Memory B cell (primary cell): ENCODE measurements at regions not wholly inside any gene's neighbourhood (a gene's known extent, or its start where the extent isn't known, plus 50 kb on each side); places are given as distances from the start of the nearest gene placed in this dataset.
"Not testable (repeated sequence)": the region's sequence is repeated elsewhere in the genome, so short reads cannot be mapped to it uniquely, and the experiment has no call there.

Experiments used
- ATAC-seq: fragments of 150-1000 bp; cut with Tn5 transposase; 2 replicates; pipeline ENCODE4 v1.10.0; 2021; ENCODE audit warnings: low read depth, mild to moderate bottlenecking, moderate library complexity
- DNase-seq, 2 donors: peaks; one replicate each; pipeline ENCODE4 v3.0.0; 2022; ENCODE audit warnings: low spot score in 2 of 2
- H3K27ac Mint-ChIP-seq: one replicate; pipeline ENCODE4 v1.8.0; 2022; ENCODE audit warnings: mild to moderate bottlenecking, moderate library complexity, mixed read lengths
- H3K27me3 Mint-ChIP-seq: one replicate; pipeline ENCODE4 v1.8.0; 2022; ENCODE audit warnings: mixed read lengths
- H3K36me3 Mint-ChIP-seq: one replicate; pipeline ENCODE4 v1.8.0; 2022; ENCODE audit warnings: mild to moderate bottlenecking, mixed read lengths
- H3K4me1 Mint-ChIP-seq: one replicate; pipeline ENCODE4 v1.8.0; 2022; ENCODE audit warnings: mixed read lengths
- H3K4me3 Mint-ChIP-seq: one replicate; pipeline ENCODE4 v1.8.0; 2022; ENCODE audit warnings: mild to moderate bottlenecking, moderate library complexity, mixed read lengths
- H3K9me3 Mint-ChIP-seq: one replicate; pipeline ENCODE4 v1.8.0; 2022; ENCODE audit warnings: mixed read lengths

GRCh38 chr6:168170841-168171601 lies 92.0 kb upstream of the FRMD1 start:
- Mint-ChIP-seq H3K27ac (peak overlapping the region; percentile 46), H3K36me3 (no peaks in the 10 kb centered on the region), H3K9me3 (peaks cover 4% of the 10 kb centered on the region), H3K4me1 (peaks cover 7% of the 10 kb centered on the region), H3K4me3 (no peak overlapping the region), H3K27me3 (no peaks in the 10 kb centered on the region)
- ATAC-seq (no peak), DNase-seq (no peak)

GRCh38 chr6:168169624-168170023 lies 90.6 kb upstream of the FRMD1 start:
- no peak overlapping the region for H3K4me3 Mint-ChIP-seq
- no peaks in the 10 kb centered on the region for H3K27me3 Mint-ChIP-seq
- peaks cover 4% of the 10 kb centered on the region for H3K9me3 Mint-ChIP-seq
- peak overlapping the region; percentile 81 for H3K27ac Mint-ChIP-seq
- peaks cover 7% of the 10 kb centered on the region for H3K4me1 Mint-ChIP-seq
- no peak for ATAC-seq
- no peak for DNase-seq
- no peaks in the 10 kb centered on the region for H3K36me3 Mint-ChIP-seq

GRCh38 chr6:168168936-168169335 lies 89.9 kb upstream of the FRMD1 start:
- DNase-seq, H3K4me1 Mint-ChIP-seq, H3K9me3 Mint-ChIP-seq, H3K36me3 Mint-ChIP-seq, H3K4me3 Mint-ChIP-seq, H3K27me3 Mint-ChIP-seq: not testable (repeated sequence)
- peak; percentile 85 for ATAC-seq
- H3K27ac Mint-ChIP-seq, result peak overlapping the region; percentile 81

GRCh38 chr6:168168330-168168729 lies 89.3 kb upstream of the FRMD1 start:
- not testable (repeated sequence) for DNase-seq, H3K4me1 Mint-ChIP-seq, H3K27me3 Mint-ChIP-seq, H3K36me3 Mint-ChIP-seq, H3K9me3 Mint-ChIP-seq
- peak overlapping the region; percentile 50 for H3K4me3 Mint-ChIP-seq
- ATAC-seq, result peak; percentile 52
- H3K27ac Mint-ChIP-seq, result peak overlapping the region; percentile 84

GRCh38 chr6:168167431-168168315 lies 88.7 kb upstream of the FRMD1 start:
- Mint-ChIP-seq H3K27ac (peak overlapping the region; percentile 84), H3K36me3 (no peaks in the 10 kb centered on the region), H3K27me3 (no peaks in the 10 kb centered on the region), H3K9me3 (peaks cover 4% of the 10 kb centered on the region), H3K4me1 (peaks cover 7% of the 10 kb centered on the region), H3K4me3 (peak overlapping the region; percentile 50)
- ATAC-seq, result no peak
- no peak for DNase-seq

GRCh38 chr6:168166627-168167026 lies 87.6 kb upstream of the FRMD1 start:
- H3K36me3 Mint-ChIP-seq, result no peaks in the 10 kb centered on the region
- H3K9me3 Mint-ChIP-seq, result peaks cover 4% of the 10 kb centered on the region
- H3K27ac Mint-ChIP-seq, result no peak overlapping the region

GRCh38 chr6:168165891-168166290 lies 86.9 kb upstream of the FRMD1 start:
- no peak for DNase-seq
- ATAC-seq, result no peak
- H3K36me3 Mint-ChIP-seq, result no peaks in the 10 kb centered on the region
- H3K27ac Mint-ChIP-seq, result no peak overlapping the region
- H3K4me3 Mint-ChIP-seq, result no peak overlapping the region
- no peaks in the 10 kb centered on the region for H3K27me3 Mint-ChIP-seq
- peaks cover 7% of the 10 kb centered on the region for H3K4me1 Mint-ChIP-seq
- peaks cover 3% of the 10 kb centered on the region for H3K9me3 Mint-ChIP-seq

More at GRCh38 chr6:168166627-168167026, 87.6 kb upstream of the FRMD1 start:
- DNase-seq, result no peak
- no peaks in the 10 kb centered on the region for H3K27me3 Mint-ChIP-seq
- ATAC-seq, result no peak
- H3K4me3 Mint-ChIP-seq, result no peak overlapping the region
- peaks cover 7% of the 10 kb centered on the region for H3K4me1 Mint-ChIP-seq

GRCh38 chr6:168165373-168165772 lies 86.4 kb upstream of the FRMD1 start:
- peaks cover 7% of the 10 kb centered on the region for H3K4me1 Mint-ChIP-seq
- H3K27me3 Mint-ChIP-seq, result no peaks in the 10 kb centered on the region
- H3K36me3 Mint-ChIP-seq, result no peaks in the 10 kb centered on the region
- no peak overlapping the region for H3K4me3 Mint-ChIP-seq
- H3K27ac Mint-ChIP-seq, result no peak overlapping the region
- no peak for DNase-seq
- ATAC-seq, result no peak
- peaks cover 3% of the 10 kb centered on the region for H3K9me3 Mint-ChIP-seq

GRCh38 chr6:168164462-168165061 lies 85.5 kb upstream of the FRMD1 start:
- no peak for ATAC-seq
- H3K4me3 Mint-ChIP-seq, result no peak overlapping the region
- no peaks in the 10 kb centered on the region for H3K27me3 Mint-ChIP-seq
- H3K27ac Mint-ChIP-seq, result no peak overlapping the region
- peaks cover 7% of the 10 kb centered on the region for H3K4me1 Mint-ChIP-seq
- H3K9me3 Mint-ChIP-seq, result peaks cover 3% of the 10 kb centered on the region
- H3K36me3 Mint-ChIP-seq, result no peaks in the 10 kb centered on the region
- DNase-seq, result no peak

GRCh38 chr6:168163096-168163731 lies 84.2 kb upstream of the FRMD1 start:
- no peaks in the 10 kb centered on the region for H3K36me3 Mint-ChIP-seq
- H3K27me3 Mint-ChIP-seq, result no peaks in the 10 kb centered on the region
- ATAC-seq (no peak), DNase-seq (no peak)
- H3K4me3 Mint-ChIP-seq, result no peak overlapping the region
- H3K9me3 Mint-ChIP-seq, result peaks cover 3% of the 10 kb centered on the region
- H3K27ac Mint-ChIP-seq, result no peak overlapping the region
- H3K4me1 Mint-ChIP-seq, result peaks cover 6% of the 10 kb centered on the region

- DNase-seq (no peak), ATAC-seq (no peak)
- H3K27ac Mint-ChIP-seq, result no peak overlapping the region
- H3K27me3 Mint-ChIP-seq, result no peaks in the 10 kb centered on the region
- no peaks in the 10 kb centered on the region for H3K4me1 Mint-ChIP-seq
- H3K36me3 Mint-ChIP-seq, result no peaks in the 10 kb centered on the region
- no peak overlapping the region for H3K4me3 Mint-ChIP-seq
- H3K9me3 Mint-ChIP-seq, result no peaks in the 10 kb centered on the region
Measured at GRCh38 chr6:168162366-168162765, 83.4 kb upstream of the FRMD1 start.

- H3K27ac Mint-ChIP-seq, result no peak overlapping the region
- no peak overlapping the region for H3K4me3 Mint-ChIP-seq
- H3K4me1 Mint-ChIP-seq, result no peaks in the 10 kb centered on the region
- H3K27me3 Mint-ChIP-seq, result no peaks in the 10 kb centered on the region
- no peak for ATAC-seq
- no peak for DNase-seq
- H3K9me3 Mint-ChIP-seq, result no peaks in the 10 kb centered on the region
- H3K36me3 Mint-ChIP-seq, result no peaks in the 10 kb centered on the region
Measured at GRCh38 chr6:168161371-168161750, 82.3 kb upstream of the FRMD1 start.

GRCh38 chr6:168160506-168161370 lies 81.7 kb upstream of the FRMD1 start:
- no peak for ATAC-seq
- Mint-ChIP-seq H3K27me3 (peaks cover 3% of the 10 kb centered on the region), H3K4me1 (no peaks in the 10 kb centered on the region), H3K27ac (no peak overlapping the region), H3K9me3 (no peaks in the 10 kb centered on the region), H3K4me3 (no peak overlapping the region), H3K36me3 (no peaks in the 10 kb centered on the region)
- no peak for DNase-seq
